H1 (cell line): ENCODE measurements at regions not wholly inside any gene's neighbourhood (a gene's known extent, or its start where the extent isn't known, plus 50 kb on each side); places are given as distances from the start of the nearest gene placed in this dataset.

Experiments used
- CTCF ChIA-PET: fragments of 300-600 bp; sonication (Branson Sonifier 250); formaldehyde crosslinking; loops from one replicate; lab custom pipeline; 2021; ENCODE audit not compliant: partially characterized antibody; lab: Charles Lee
- POLR2A ChIA-PET: fragments of 300-600 bp; sonication (Branson Sonifier 250); formaldehyde crosslinking; loops from one replicate; lab custom pipeline; 2021; ENCODE audit warnings: inconsistent platforms; ENCODE audit not compliant: partially characterized antibody; lab: Charles Lee
- DNase-seq, 2 experiments: peaks; one replicate each; pipeline versions ENCODE4 v3.0.0 to v3.0.0-alpha.2; 2010 to 2022; ENCODE audit warnings: low spot score in 2 of 2, low read depth in 1 of 2, mixed read lengths in 1 of 2
- FAIRE-seq: peaks from 2 replicates; lab custom pipeline; 2011; peaks lifted over from hg19 to GRCh38; lab: Jason Lieb, UNC
- H2AFZ ChIP-seq: 2 replicates; pipeline ENCODE4 v1.8.1; 2012; ENCODE audit warnings: low read length, inconsistent platforms
- H2AK5ac ChIP-seq: 2 replicates; pipeline ENCODE4 v1.6.1; 2013; ENCODE audit warnings: low read depth, low read length
- H2BK120ac ChIP-seq: replicated peaks from 2 replicates; pipeline ENCODE3; 2013; ENCODE audit warnings: low read depth, low read length, inconsistent platforms
- H2BK12ac ChIP-seq: 2 replicates; pipeline ENCODE4 v1.6.1; 2013; ENCODE audit warnings: low read depth, low read length
- H2BK15ac ChIP-seq: 2 replicates; pipeline ENCODE4 v1.6.1; 2013; ENCODE audit warnings: low read length
- H2BK20ac ChIP-seq: 2 replicates; pipeline ENCODE4 v1.6.1; 2013; ENCODE audit warnings: low read length
- H2BK5ac ChIP-seq: 2 replicates; pipeline ENCODE4 v1.6.1; 2013; ENCODE audit warnings: low read depth, low read length
- H3K14ac ChIP-seq: 2 replicates; pipeline ENCODE4 v1.6.1; 2013; ENCODE audit warnings: inconsistent platforms; ENCODE audit not compliant: insufficient read length
- H3K18ac ChIP-seq: 2 replicates; pipeline ENCODE4 v1.6.1; 2013; ENCODE audit warnings: low read length; ENCODE audit errors: extremely low read depth
- H3K23ac ChIP-seq: 2 replicates; pipeline ENCODE4 v1.6.1; 2013; ENCODE audit warnings: inconsistent platforms; ENCODE audit not compliant: insufficient read length
- H3K23me2 ChIP-seq: 2 replicates; pipeline ENCODE4 v1.6.1; 2013; ENCODE audit warnings: low read depth, low read length
- H3K27ac ChIP-seq: 2 replicates; pipeline ENCODE4 v1.6.1; 2011; ENCODE audit warnings: low read depth, low read length, inconsistent platforms
- H3K27me3 ChIP-seq, 4 experiments: replicated peaks in 1 of 4; 1 replicate in 1 of 4; 2 replicates in 3 of 4; pipeline versions ENCODE4 v1.6.1 to v1.8.1; 2011 to 2013; ENCODE audit warnings: low read length in 3 of 4, mild to moderate bottlenecking in 3 of 4, inconsistent platforms in 2 of 4, mixed read lengths in 2 of 4, moderate library complexity in 1 of 4; ENCODE audit not compliant: control insufficient read depth in 3 of 4, insufficient read depth in 3 of 4; ENCODE audit errors: extremely low read depth in 1 of 4
- H3K36me3 ChIP-seq, 4 experiments: 2 replicates each; pipeline versions ENCODE4 v1.6.1 to v1.8.1; 2011 to 2013; ENCODE audit warnings: mild to moderate bottlenecking in 4 of 4, low read length in 3 of 4, moderate library complexity in 2 of 4, control low read depth in 1 of 4, inconsistent platforms in 1 of 4; ENCODE audit not compliant: insufficient read depth in 4 of 4, control insufficient read depth in 2 of 4
- H3K4ac ChIP-seq: replicated peaks from 2 replicates; pipeline ENCODE3; 2013; ENCODE audit warnings: low read length, low read depth, mixed read lengths, inconsistent platforms; ENCODE audit not compliant: insufficient read length
- H3K4me1 ChIP-seq, 4 experiments: replicated peaks in 1 of 4; 1 replicate in 1 of 4; 2 replicates in 3 of 4; pipeline versions ENCODE4 v1.6.1 to v1.8.1; 2011 to 2013; ENCODE audit warnings: low read length in 3 of 4, inconsistent platforms in 2 of 4, mixed read lengths in 1 of 4; ENCODE audit not compliant: insufficient read depth in 4 of 4, control insufficient read depth in 3 of 4
- H3K4me2 ChIP-seq, 2 experiments: 2 replicates each; pipeline versions ENCODE4 v1.6.1 to v1.8.1; 2011 to 2013; ENCODE audit warnings: low read depth in 2 of 2, low read length in 2 of 2, control low read depth in 1 of 2, inconsistent platforms in 1 of 2, mild to moderate bottlenecking in 1 of 2; ENCODE audit not compliant: insufficient read depth in 1 of 2
- H3K4me3 ChIP-seq, 4 experiments: fragments of 200-600, 300-600 bp in 1 of 4; sonication (generic), shearing (Covaris generic), sonication (Bioruptor Twin) in 1 of 4; 2 replicates each; pipeline versions ENCODE4 v1.5.1 to v1.8.1; 2011 to 2016; ENCODE audit warnings: low read length in 4 of 4, low read depth in 3 of 4, control low read depth in 2 of 4, inconsistent platforms in 2 of 4, mild to moderate bottlenecking in 2 of 4, mixed read lengths in 1 of 4, moderate library complexity in 1 of 4; ENCODE audit not compliant: insufficient read depth in 2 of 4; ENCODE audit errors: extremely low read depth in 1 of 4
- H3K56ac ChIP-seq: replicated peaks from 2 replicates; pipeline ENCODE3; 2013; ENCODE audit warnings: low read depth, mild to moderate bottlenecking, mixed read lengths, low read length, inconsistent platforms; ENCODE audit not compliant: insufficient read length
- H3K79me1 ChIP-seq: 2 replicates; pipeline ENCODE4 v1.6.1; 2013; ENCODE audit warnings: low read depth, low read length, control low read depth
- H3K79me2 ChIP-seq, 2 experiments: 2 replicates each; pipeline versions ENCODE4 v1.6.1 to v1.8.1; 2012 to 2013; ENCODE audit warnings: low read length in 2 of 2, mild to moderate bottlenecking in 2 of 2, inconsistent platforms in 1 of 2; ENCODE audit not compliant: insufficient read depth in 2 of 2, control insufficient read depth in 1 of 2
- H3K9ac ChIP-seq, 4 experiments: replicated peaks in 1 of 4; 1 replicate in 1 of 4; 2 replicates in 3 of 4; pipeline versions ENCODE4 v1.6.1 to v1.8.1; 2011 to 2013; ENCODE audit warnings: low read depth in 3 of 4, low read length in 3 of 4, control low read depth in 2 of 4, mild to moderate bottlenecking in 2 of 4, moderate library complexity in 2 of 4, inconsistent platforms in 1 of 4; ENCODE audit errors: extremely low read depth in 1 of 4
- H3K9me3 ChIP-seq, 2 experiments: 2 replicates each; pipeline versions ENCODE4 v1.6.1 to v1.8.1; 2012 to 2013; ENCODE audit warnings: mild to moderate bottlenecking in 2 of 2, moderate library complexity in 2 of 2, control low read depth in 1 of 2, inconsistent platforms in 1 of 2, low read depth in 1 of 2, low read length in 1 of 2, mixed read lengths in 1 of 2; ENCODE audit not compliant: insufficient read depth in 2 of 2
- H4K20me1 ChIP-seq, 2 experiments: replicated peaks in 1 of 2; 2 replicates each; pipeline versions ENCODE3 to v1.8.1; 2011 to 2013; ENCODE audit warnings: inconsistent platforms in 2 of 2, low read length in 2 of 2, mild to moderate bottlenecking in 1 of 2; ENCODE audit not compliant: insufficient read depth in 2 of 2, control insufficient read depth in 1 of 2
- H4K5ac ChIP-seq: 2 replicates; pipeline ENCODE4 v1.6.1; 2013; ENCODE audit warnings: low read length, low read depth, mixed read lengths, inconsistent platforms; ENCODE audit not compliant: insufficient read length
- H4K8ac ChIP-seq: 2 replicates; pipeline ENCODE4 v1.8.0; 2013; ENCODE audit warnings: mild to moderate bottlenecking, moderate library complexity, low read length, inconsistent platforms; ENCODE audit not compliant: insufficient read depth; ENCODE audit errors: extremely low read depth
- H4K91ac ChIP-seq: replicated peaks from 2 replicates; pipeline ENCODE3; 2013; ENCODE audit warnings: low read length, mixed read lengths, inconsistent platforms; ENCODE audit not compliant: insufficient read length
- BCL11A ChIP-seq, 2 experiments: IDR thresholded peaks; one replicate each; pipeline ENCODE4 v1.6.1; 2011; ENCODE audit warnings: low read depth in 2 of 2, low read length in 2 of 2, mild to moderate bottlenecking in 2 of 2
- WGBS, 2 experiments: shearing (Covaris generic) in 1 of 2; methylation state at CpG; one replicate each; pipeline versions ENCODE4 v1.1.6 to v1.1.7; 2013 to 2015; ENCODE audit warnings: low lambda C conversion rate in 2 of 2, mixed read lengths in 2 of 2, inconsistent platforms in 1 of 2, low coverage in 1 of 2, missing lambda C conversion rate in 1 of 2; ENCODE audit not compliant: insufficient replicate concordance in 2 of 2, insufficient coverage in 1 of 2, insufficient read length in 1 of 2; ENCODE audit errors: extremely low coverage in 1 of 2, missing lambda C conversion rate in 1 of 2; 5-methylcytosine and 5-hydroxymethylcytosine counted together

GRCh38 chr10:8420182-8420581 lies 365.7 kb downstream of the GATA3 start:
- H4K8ac ChIP-seq = no peak overlapping the region
- no peak overlapping the region for H4K5ac ChIP-seq
- no peak overlapping the region for H3K14ac ChIP-seq
- no peak overlapping the region for H3K9ac ChIP-seq
- no peak overlapping the region for H3K18ac ChIP-seq
- no peak overlapping the region for H2AK5ac ChIP-seq
- H3K56ac ChIP-seq = no peak overlapping the region
- no peaks in the 10 kb centered on the region for H3K79me2 ChIP-seq
- H3K4me3 ChIP-seq = no peak overlapping the region
- H3K4me2 ChIP-seq = no peak overlapping the region
- FAIRE-seq (no peak), DNase-seq (no peak)
- no peak overlapping the region for H4K91ac ChIP-seq
- 68% methylated on average over 2 of the region's 2 CpGs; no CpG with 5 or more reads in 1 of the 2 experiments for WGBS, 2 experiments
- H3K27ac ChIP-seq = no peak overlapping the region
- no peaks in the 10 kb centered on the region for H3K9me3 ChIP-seq
- H3K79me1 ChIP-seq = no peaks in the 10 kb centered on the region
- H3K23me2 ChIP-seq = no peaks in the 10 kb centered on the region
- TF ChIP-seq BCL11A (IDR thresholded peaks at IDR 0.05; ENCODE audit: low read depth in 2 of 2, low read length in 2 of 2) = no peak
- ChIA-PET CTCF (interaction anchor here (0.9 to 1.4 kb wide), 2 partner anchors 11 to 18 kb away, joined by 3 to 5 read pairs; no protein-coding TSS in a partner anchor), POLR2A (no interaction called here)
- no peaks in the 10 kb centered on the region for H3K4me1 ChIP-seq
- no peak overlapping the region for H3K4ac ChIP-seq
- no peak overlapping the region for H2BK15ac ChIP-seq
- no peak overlapping the region for H2BK5ac ChIP-seq
- no peak overlapping the region for H3K23ac ChIP-seq
- H2BK120ac ChIP-seq = no peak overlapping the region
- H3K27me3 ChIP-seq = no peaks in the 10 kb centered on the region
- no peak overlapping the region for H2BK20ac ChIP-seq
- no peak overlapping the region for H2BK12ac ChIP-seq
- H4K20me1 ChIP-seq = no peaks in the 10 kb centered on the region
- H2AFZ ChIP-seq = no peak overlapping the region
- no peaks in the 10 kb centered on the region for H3K36me3 ChIP-seq
